ENCODE measurements at regions not wholly inside any gene's neighbourhood (a gene's known extent, or its start where the extent isn't known, plus 50 kb on each side); places are given as distances from the start of the nearest gene placed in this dataset.

- POLR2A ChIA-PET = no interaction called here
- ATAC-seq = no peak
- WGBS (ENCODE audit: missing lambda C conversion rate) = 27% methylated on average over 7 of the region's 7 CpGs
Observed at GRCh38 chr6:168856914-168857313, 396.7 kb downstream of the THBS2 start.

DNA sequence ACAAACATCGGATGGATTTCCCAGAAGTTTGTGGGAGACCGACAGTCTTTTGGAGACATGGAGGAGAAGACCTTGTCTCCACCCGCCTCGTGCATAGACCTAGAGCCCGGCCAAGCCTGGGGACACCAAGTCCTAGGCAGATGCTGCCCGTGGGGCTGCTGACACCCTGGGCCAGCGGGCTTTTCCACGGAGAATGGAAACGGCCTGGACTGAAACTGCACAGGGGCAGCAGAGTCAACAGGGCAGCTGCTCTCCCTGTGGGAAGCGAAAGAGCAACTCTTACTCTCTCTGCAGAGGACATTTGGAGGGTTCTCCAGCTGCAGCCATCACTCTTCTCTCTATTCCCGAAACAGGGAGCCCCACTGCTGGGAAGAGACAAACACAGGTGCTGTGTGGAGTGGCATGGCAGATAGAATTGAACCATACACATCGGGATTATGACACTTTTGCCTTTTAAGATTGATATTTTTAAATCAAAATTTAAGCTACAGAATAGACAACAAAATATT is 401.2 kb downstream of the THBS2 start:
- ChIA-PET CTCF (no interaction called here), POLR2A (no interaction called here)
- ATAC-seq = no peak
- H3K4me1 ChIP-seq = no peaks in the 10 kb centered on the region
- no peak overlapping the region for H3K4me3 ChIP-seq
- H3K9me3 ChIP-seq = no peaks in the 10 kb centered on the region
- no peak overlapping the region for H3K27ac ChIP-seq
- WGBS (ENCODE audit: missing lambda C conversion rate) = 75% methylated on average over 8 of the region's 12 CpGs
- no peak for DNase-seq (ENCODE audit: low read depth in 1 of 2, low spot score in 1 of 2)
- no peak for TF ChIP-seq JUN (IDR thresholded peaks at IDR 0.05)
- no peak for TF ChIP-seq CEBPB (IDR thresholded peaks at IDR 0.05)
- FAIRE-seq = no peak
- peak overlapping the region; percentile 62; the same call in 1 of the 3 replicates for H3K4me2 ChIP-seq

More at GRCh38 chr6:168856914-168857313, 396.7 kb downstream of the THBS2 start:
- Histone ChIP-seq H3K4me2 (no peak overlapping the region), H3K27ac (no peak overlapping the region), H3K4me1 (no peaks in the 10 kb centered on the region), H3K4me3 (no peak overlapping the region), H3K9me3 (no peaks in the 10 kb centered on the region)
- DNase-seq (ENCODE audit: low read depth in 1 of 2, low spot score in 1 of 2) (no peak), FAIRE-seq (no peak)
- TF ChIP-seq, protein P1, sequence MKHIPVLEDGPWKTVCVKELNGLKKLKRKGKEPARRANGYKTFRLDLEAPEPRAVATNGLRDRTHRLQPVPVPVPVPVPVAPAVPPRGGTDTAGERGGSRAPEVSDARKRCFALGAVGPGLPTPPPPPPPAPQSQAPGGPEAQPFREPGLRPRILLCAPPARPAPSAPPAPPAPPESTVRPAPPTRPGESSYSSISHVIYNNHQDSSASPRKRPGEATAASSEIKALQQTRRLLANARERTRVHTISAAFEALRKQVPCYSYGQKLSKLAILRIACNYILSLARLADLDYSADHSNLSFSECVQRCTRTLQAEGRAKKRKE (CRISPR knock-in tag; IDR thresholded peaks at IDR 0.05; ENCODE audit: low read depth) = no peak
- TF ChIP-seq ZC3H11A (IDR thresholded peaks at IDR 0.05) (no peak), CBX8 (IDR thresholded peaks at IDR 0.05) (no peak), FOSL2 (IDR thresholded peaks at IDR 0.05) (no peak), FOSL2 (CRISPR knock-in tag; IDR thresholded peaks at IDR 0.05) (no peak), CTCF (IDR thresholded peaks at IDR 0.05) (no peak), ZSCAN20 (CRISPR knock-in tag; IDR thresholded peaks at IDR 0.05) (no peak), HOXA7 (CRISPR knock-in tag; IDR thresholded peaks at IDR 0.05) (no peak), RARB (CRISPR knock-in tag; IDR thresholded peaks at IDR 0.05) (no peak), MAX (IDR thresholded peaks at IDR 0.05) (no peak), EHF (CRISPR knock-in tag; IDR thresholded peaks at IDR 0.05) (no peak), SMC3 (IDR thresholded peaks at IDR 0.05) (no peak), BHLHE40 (IDR thresholded peaks at IDR 0.05; ENCODE audit: low read depth, low read length) (no peak), KDM1A (IDR thresholded peaks at IDR 0.05; ENCODE audit: low read depth) (no peak), MAZ (IDR thresholded peaks at IDR 0.05; ENCODE audit: borderline replicate concordance, low read depth, low read length) (no peak), NR3C1 (IDR thresholded peaks at IDR 0.05) (no peak), BCL3 (IDR thresholded peaks at IDR 0.05) (no peak), HDAC2 (IDR thresholded peaks at IDR 0.05) (no peak)
- TF ChIP-seq, protein P2, sequence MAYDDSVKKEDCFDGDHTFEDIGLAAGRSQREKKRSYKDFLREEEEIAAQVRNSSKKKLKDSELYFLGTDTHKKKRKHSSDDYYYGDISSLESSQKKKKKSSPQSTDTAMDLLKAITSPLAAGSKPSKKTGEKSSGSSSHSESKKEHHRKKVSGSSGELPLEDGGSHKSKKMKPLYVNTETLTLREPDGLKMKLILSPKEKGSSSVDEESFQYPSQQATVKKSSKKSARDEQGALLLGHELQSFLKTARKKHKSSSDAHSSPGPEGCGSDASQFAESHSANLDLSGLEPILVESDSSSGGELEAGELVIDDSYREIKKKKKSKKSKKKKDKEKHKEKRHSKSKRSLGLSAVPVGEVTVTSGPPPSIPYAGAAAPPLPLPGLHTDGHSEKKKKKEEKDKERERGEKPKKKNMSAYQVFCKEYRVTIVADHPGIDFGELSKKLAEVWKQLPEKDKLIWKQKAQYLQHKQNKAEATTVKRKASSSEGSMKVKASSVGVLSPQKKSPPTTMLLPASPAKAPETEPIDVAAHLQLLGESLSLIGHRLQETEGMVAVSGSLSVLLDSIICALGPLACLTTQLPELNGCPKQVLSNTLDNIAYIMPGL (CRISPR knock-in tag; IDR thresholded peaks at IDR 0.05; ENCODE audit: borderline replicate concordance) = no peak
- CTCF ChIA-PET = no interaction called here

Data from A549 (cell line).